ENCODE measurements at regions not wholly inside any gene's neighbourhood (a gene's known extent, or its start where the extent isn't known, plus 50 kb on each side); places are given as distances from the start of the nearest gene placed in this dataset.

DNA sequence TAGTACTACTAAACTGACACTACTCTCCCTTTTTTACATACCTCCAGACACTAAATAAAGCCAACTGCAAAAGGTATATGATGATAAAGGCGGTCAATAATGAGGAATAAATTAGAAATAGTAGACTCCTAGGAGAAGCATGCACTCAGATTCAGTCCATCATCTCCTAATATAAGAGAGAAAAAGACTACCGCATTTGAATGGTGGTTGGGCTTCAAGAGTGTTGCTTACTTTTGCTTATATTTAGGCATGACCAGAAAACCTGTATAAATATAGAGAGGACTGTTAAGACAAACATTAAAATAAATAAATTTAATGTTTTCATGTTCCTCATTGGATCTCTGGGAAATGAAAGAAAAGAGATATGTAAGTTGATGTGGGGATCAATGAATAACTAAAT is 1137.0 kb downstream of the FAM181B start:
- TF ChIP-seq, protein P1, sequence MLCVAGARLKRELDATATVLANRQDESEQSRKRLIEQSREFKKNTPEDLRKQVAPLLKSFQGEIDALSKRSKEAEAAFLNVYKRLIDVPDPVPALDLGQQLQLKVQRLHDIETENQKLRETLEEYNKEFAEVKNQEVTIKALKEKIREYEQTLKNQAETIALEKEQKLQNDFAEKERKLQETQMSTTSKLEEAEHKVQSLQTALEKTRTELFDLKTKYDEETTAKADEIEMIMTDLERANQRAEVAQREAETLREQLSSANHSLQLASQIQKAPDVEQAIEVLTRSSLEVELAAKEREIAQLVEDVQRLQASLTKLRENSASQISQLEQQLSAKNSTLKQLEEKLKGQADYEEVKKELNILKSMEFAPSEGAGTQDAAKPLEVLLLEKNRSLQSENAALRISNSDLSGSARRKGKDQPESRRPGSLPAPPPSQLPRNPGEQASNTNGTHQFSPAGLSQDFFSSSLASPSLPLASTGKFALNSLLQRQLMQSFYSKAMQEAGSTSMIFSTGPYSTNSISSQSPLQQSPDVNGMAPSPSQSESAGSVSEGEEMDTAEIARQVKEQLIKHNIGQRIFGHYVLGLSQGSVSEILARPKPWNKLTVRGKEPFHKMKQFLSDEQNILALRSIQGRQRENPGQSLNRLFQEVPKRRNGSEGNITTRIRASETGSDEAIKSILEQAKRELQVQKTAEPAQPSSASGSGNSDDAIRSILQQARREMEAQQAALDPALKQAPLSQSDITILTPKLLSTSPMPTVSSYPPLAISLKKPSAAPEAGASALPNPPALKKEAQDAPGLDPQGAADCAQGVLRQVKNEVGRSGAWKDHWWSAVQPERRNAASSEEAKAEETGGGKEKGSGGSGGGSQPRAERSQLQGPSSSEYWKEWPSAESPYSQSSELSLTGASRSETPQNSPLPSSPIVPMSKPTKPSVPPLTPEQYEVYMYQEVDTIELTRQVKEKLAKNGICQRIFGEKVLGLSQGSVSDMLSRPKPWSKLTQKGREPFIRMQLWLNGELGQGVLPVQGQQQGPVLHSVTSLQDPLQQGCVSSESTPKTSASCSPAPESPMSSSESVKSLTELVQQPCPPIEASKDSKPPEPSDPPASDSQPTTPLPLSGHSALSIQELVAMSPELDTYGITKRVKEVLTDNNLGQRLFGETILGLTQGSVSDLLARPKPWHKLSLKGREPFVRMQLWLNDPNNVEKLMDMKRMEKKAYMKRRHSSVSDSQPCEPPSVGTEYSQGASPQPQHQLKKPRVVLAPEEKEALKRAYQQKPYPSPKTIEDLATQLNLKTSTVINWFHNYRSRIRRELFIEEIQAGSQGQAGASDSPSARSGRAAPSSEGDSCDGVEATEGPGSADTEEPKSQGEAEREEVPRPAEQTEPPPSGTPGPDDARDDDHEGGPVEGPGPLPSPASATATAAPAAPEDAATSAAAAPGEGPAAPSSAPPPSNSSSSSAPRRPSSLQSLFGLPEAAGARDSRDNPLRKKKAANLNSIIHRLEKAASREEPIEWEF (IDR thresholded peaks at IDR 0.05; ENCODE audit: insufficient replicate concordance, low read depth, low read length) = no peak
- TF ChIP-seq FOXK2 (IDR thresholded peaks at IDR 0.05) = no peak
- no peak for TF ChIP-seq NR2F1 (conservative IDR thresholded peaks at IDR 0.05)
- TF ChIP-seq, protein P2, sequence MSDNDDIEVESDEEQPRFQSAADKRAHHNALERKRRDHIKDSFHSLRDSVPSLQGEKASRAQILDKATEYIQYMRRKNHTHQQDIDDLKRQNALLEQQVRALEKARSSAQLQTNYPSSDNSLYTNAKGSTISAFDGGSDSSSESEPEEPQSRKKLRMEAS (IDR thresholded peaks at IDR 0.05; ENCODE audit: low read depth, low read length) = no peak
- TF ChIP-seq, protein P3, sequence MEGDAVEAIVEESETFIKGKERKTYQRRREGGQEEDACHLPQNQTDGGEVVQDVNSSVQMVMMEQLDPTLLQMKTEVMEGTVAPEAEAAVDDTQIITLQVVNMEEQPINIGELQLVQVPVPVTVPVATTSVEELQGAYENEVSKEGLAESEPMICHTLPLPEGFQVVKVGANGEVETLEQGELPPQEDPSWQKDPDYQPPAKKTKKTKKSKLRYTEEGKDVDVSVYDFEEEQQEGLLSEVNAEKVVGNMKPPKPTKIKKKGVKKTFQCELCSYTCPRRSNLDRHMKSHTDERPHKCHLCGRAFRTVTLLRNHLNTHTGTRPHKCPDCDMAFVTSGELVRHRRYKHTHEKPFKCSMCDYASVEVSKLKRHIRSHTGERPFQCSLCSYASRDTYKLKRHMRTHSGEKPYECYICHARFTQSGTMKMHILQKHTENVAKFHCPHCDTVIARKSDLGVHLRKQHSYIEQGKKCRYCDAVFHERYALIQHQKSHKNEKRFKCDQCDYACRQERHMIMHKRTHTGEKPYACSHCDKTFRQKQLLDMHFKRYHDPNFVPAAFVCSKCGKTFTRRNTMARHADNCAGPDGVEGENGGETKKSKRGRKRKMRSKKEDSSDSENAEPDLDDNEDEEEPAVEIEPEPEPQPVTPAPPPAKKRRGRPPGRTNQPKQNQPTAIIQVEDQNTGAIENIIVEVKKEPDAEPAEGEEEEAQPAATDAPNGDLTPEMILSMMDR (IDR thresholded peaks at IDR 0.05 in 2 of 3, conservative IDR thresholded peaks at IDR 0.05 in 1 of 3; ENCODE audit: control insufficient read depth in 2 of 3, extremely low read depth in 1 of 3, insufficient read depth in 1 of 3, low read depth in 3 of 3, low read length in 3 of 3) = no peak
- TF ChIP-seq EP300 (IDR thresholded peaks at IDR 0.05; ENCODE audit: borderline replicate concordance in 1 of 2, control insufficient read depth in 1 of 2, low read depth in 2 of 2, low read length in 2 of 2) = no peak
- TF ChIP-seq, protein P4, sequence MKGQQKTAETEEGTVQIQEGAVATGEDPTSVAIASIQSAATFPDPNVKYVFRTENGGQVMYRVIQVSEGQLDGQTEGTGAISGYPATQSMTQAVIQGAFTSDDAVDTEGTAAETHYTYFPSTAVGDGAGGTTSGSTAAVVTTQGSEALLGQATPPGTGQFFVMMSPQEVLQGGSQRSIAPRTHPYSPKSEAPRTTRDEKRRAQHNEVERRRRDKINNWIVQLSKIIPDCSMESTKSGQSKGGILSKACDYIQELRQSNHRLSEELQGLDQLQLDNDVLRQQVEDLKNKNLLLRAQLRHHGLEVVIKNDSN (IDR thresholded peaks at IDR 0.05; ENCODE audit: borderline replicate concordance, extremely low read length, insufficient read depth, low read depth, low read length) = no peak
- TF ChIP-seq TAF1 (IDR thresholded peaks at IDR 0.05; ENCODE audit: borderline replicate concordance, low read depth, low read length) = no peak
- TF ChIP-seq SUZ12 (IDR thresholded peaks at IDR 0.05; ENCODE audit: unreplicated experiment) = no peak
- TF ChIP-seq, protein P5, sequence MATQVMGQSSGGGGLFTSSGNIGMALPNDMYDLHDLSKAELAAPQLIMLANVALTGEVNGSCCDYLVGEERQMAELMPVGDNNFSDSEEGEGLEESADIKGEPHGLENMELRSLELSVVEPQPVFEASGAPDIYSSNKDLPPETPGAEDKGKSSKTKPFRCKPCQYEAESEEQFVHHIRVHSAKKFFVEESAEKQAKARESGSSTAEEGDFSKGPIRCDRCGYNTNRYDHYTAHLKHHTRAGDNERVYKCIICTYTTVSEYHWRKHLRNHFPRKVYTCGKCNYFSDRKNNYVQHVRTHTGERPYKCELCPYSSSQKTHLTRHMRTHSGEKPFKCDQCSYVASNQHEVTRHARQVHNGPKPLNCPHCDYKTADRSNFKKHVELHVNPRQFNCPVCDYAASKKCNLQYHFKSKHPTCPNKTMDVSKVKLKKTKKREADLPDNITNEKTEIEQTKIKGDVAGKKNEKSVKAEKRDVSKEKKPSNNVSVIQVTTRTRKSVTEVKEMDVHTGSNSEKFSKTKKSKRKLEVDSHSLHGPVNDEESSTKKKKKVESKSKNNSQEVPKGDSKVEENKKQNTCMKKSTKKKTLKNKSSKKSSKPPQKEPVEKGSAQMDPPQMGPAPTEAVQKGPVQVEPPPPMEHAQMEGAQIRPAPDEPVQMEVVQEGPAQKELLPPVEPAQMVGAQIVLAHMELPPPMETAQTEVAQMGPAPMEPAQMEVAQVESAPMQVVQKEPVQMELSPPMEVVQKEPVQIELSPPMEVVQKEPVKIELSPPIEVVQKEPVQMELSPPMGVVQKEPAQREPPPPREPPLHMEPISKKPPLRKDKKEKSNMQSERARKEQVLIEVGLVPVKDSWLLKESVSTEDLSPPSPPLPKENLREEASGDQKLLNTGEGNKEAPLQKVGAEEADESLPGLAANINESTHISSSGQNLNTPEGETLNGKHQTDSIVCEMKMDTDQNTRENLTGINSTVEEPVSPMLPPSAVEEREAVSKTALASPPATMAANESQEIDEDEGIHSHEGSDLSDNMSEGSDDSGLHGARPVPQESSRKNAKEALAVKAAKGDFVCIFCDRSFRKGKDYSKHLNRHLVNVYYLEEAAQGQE (IDR thresholded peaks at IDR 0.05; ENCODE audit: low read depth, low read length) = no peak
- TF ChIP-seq POLR2AphosphoS5 (IDR thresholded peaks at IDR 0.05; ENCODE audit: low read length) = no peak
- TF ChIP-seq MYB (IDR thresholded peaks at IDR 0.05; ENCODE audit: borderline replicate concordance, low read depth, low read length) = no peak
- TF ChIP-seq ZBED1 (IDR thresholded peaks at IDR 0.05; ENCODE audit: borderline replicate concordance) = no peak
